ENCODE measurements at regions not wholly inside any gene's neighbourhood (a gene's known extent, or its start where the extent isn't known, plus 50 kb on each side); places are given as distances from the start of the nearest gene placed in this dataset.
A peak's percentile ranks its signal among the peaks of the same experiment; 100 is the strongest.

- POLR2A ChIA-PET (ENCODE audit: low non-redundant PET) = no interaction called here
- no peak overlapping the region for H3K27ac ChIP-seq
- no peak for TF ChIP-seq CTCF (conservative IDR thresholded peaks at IDR 0.05; ENCODE audit: low read depth)
- CTCF ChIA-PET = interaction anchor here (0.5 kb wide), 1 partner anchor 116 kb away, joined by 5 read pairs; no protein-coding TSS in a partner anchor
- peak; percentile 17 for DNase-seq (ENCODE audit: low spot score)
These were observed 118.3 kb upstream of the ATP1A1 start for GRCh38 chr1:116254776-116255175.

GRCh38 chr1:116255486-116256285 lies 117.4 kb upstream of the ATP1A1 start:
- DNase-seq (ENCODE audit: low spot score) = no peak
- H3K27ac ChIP-seq = no peak overlapping the region
- TF ChIP-seq CTCF (conservative IDR thresholded peaks at IDR 0.05; ENCODE audit: low read depth) = no peak
- ChIA-PET CTCF (interaction anchor here (0.5 kb wide), 1 partner anchor 115 kb away, joined by 5 read pairs; no protein-coding TSS in a partner anchor), POLR2A (ENCODE audit: low non-redundant PET) (interaction anchor here (0.6 kb wide), 1 partner anchor 470 kb away, joined by 7 read pairs; no protein-coding TSS in a partner anchor)

- no peak for TF ChIP-seq CTCF (conservative IDR thresholded peaks at IDR 0.05; ENCODE audit: low read depth)
- POLR2A ChIA-PET (ENCODE audit: low non-redundant PET) = no interaction called here
- CTCF ChIA-PET = no interaction called here
- H3K27ac ChIP-seq = no peak overlapping the region
- no peak for DNase-seq (ENCODE audit: low spot score)
These were observed 116.8 kb upstream of the ATP1A1 start for GRCh38 chr1:116256286-116256649.

- CTCF ChIA-PET = no interaction called here
- POLR2A ChIA-PET (ENCODE audit: low non-redundant PET) = no interaction called here
- DNase-seq (ENCODE audit: low spot score) = no peak
These were observed 116.2 kb upstream of the ATP1A1 start for GRCh38 chr1:116256875-116257274.

GRCh38 chr1:116257341-116257767 lies 115.7 kb upstream of the ATP1A1 start:
- CTCF ChIA-PET = no interaction called here
- no peak overlapping the region for H3K27ac ChIP-seq
- POLR2A ChIA-PET (ENCODE audit: low non-redundant PET) = no interaction called here
- DNase-seq (ENCODE audit: low spot score) = no peak
- no peak for TF ChIP-seq CTCF (conservative IDR thresholded peaks at IDR 0.05; ENCODE audit: low read depth)

More at GRCh38 chr1:116256875-116257274, 116.2 kb upstream of the ATP1A1 start:
- H3K27ac ChIP-seq = no peak overlapping the region
- TF ChIP-seq CTCF (conservative IDR thresholded peaks at IDR 0.05; ENCODE audit: low read depth) = no peak

GRCh38 chr1:116257836-116258235 lies 115.2 kb upstream of the ATP1A1 start:
- DNase-seq (ENCODE audit: low spot score) = no peak
- ChIA-PET CTCF (no interaction called here), POLR2A (ENCODE audit: low non-redundant PET) (no interaction called here)
- H3K27ac ChIP-seq = no peak overlapping the region
- no peak for TF ChIP-seq CTCF (conservative IDR thresholded peaks at IDR 0.05; ENCODE audit: low read depth)
